ENCODE measurements at regions not wholly inside any gene's neighbourhood (a gene's known extent, or its start where the extent isn't known, plus 50 kb on each side); places are given as distances from the start of the nearest gene placed in this dataset.

- intact Hi-C loops (cut with micrococcal nuclease): no loop called here
- no peaks in the 10 kb centered on the region for H3K36me3 ChIP-seq (replicated peaks in 1 of 2; ENCODE audit: control extremely low read depth in 1 of 2, control insufficient read depth in 1 of 2, extremely low read depth in 1 of 2, insufficient read depth in 2 of 2, low read length in 1 of 2)
- H3K27me3 Mint-ChIP-seq: no peaks in the 10 kb centered on the region
- no peaks in the 10 kb centered on the region for H3K27me3 ChIP-seq (replicated peaks in 1 of 4; ENCODE audit: control extremely low read depth in 1 of 4, control insufficient read depth in 3 of 4, insufficient read depth in 4 of 4, low read length in 3 of 4)
- no peaks in the 10 kb centered on the region for H3K79me2 ChIP-seq (ENCODE audit: control insufficient read depth, insufficient read depth, low read length)
- no peaks in the 10 kb centered on the region for H3K4me1 ChIP-seq (ENCODE audit: control insufficient read depth in 2 of 2, insufficient read depth in 2 of 2, low read length in 2 of 2)
- H3K9ac ChIP-seq (ENCODE audit: low read length): no peak overlapping the region
- H3K27ac Mint-ChIP-seq: no peak overlapping the region
- H3K9me3 Mint-ChIP-seq (ENCODE audit: insufficient read depth): no peaks in the 10 kb centered on the region
- H2AFZ ChIP-seq (ENCODE audit: insufficient read depth, low read depth, low read length, poor library complexity, severe bottlenecking): no peak overlapping the region
- DNase-seq (no peak), ATAC-seq (ENCODE audit: low read depth) (no peak)
- H3K4me3 ChIP-seq (ENCODE audit: control extremely low read depth in 1 of 5, extremely low read depth in 1 of 5, insufficient read depth in 1 of 5, low read depth in 2 of 5, low read length in 4 of 5): no peak overlapping the region
- no peak for TF ChIP-seq CTCF (IDR thresholded peaks at IDR 0.05)
- no peak for TF ChIP-seq EZH2 (IDR thresholded peaks at IDR 0.05; ENCODE audit: borderline replicate concordance, insufficient read depth, low read depth, low read length, poor library complexity, severe bottlenecking)
- POLR2A ChIA-PET: no interaction called here
- no peaks in the 10 kb centered on the region for H3K4me1 Mint-ChIP-seq
- no peak overlapping the region for H3K27ac ChIP-seq (ENCODE audit: low read length in 2 of 2)
- CTCF ChIA-PET: no interaction called here
- H4K20me1 ChIP-seq (ENCODE audit: control insufficient read depth, insufficient read depth, low read length, poor library complexity, severe bottlenecking): no peaks in the 10 kb centered on the region
- H3K4me3 Mint-ChIP-seq: no peak overlapping the region
- WGBS (ENCODE audit: insufficient coverage): no CpG with 5 or more reads among the region's 1 CpG
- no peaks in the 10 kb centered on the region for H3K9me3 ChIP-seq (ENCODE audit: control extremely low read depth in 1 of 3, control insufficient read depth in 2 of 3, insufficient read depth in 1 of 3, low read length in 2 of 3)
- no peak overlapping the region for H3K4me2 ChIP-seq (replicated peaks; ENCODE audit: low read depth, low read length, poor library complexity, severe bottlenecking)
Observed at GRCh38 chr2:198401644-198402043, 597.3 kb downstream of the PLCL1 start.

- no peak for DNase-seq
- H4K20me1 ChIP-seq (ENCODE audit: control insufficient read depth, insufficient read depth, low read length, poor library complexity, severe bottlenecking): no peaks in the 10 kb centered on the region
- H3K4me1 ChIP-seq (ENCODE audit: control insufficient read depth in 2 of 2, insufficient read depth in 2 of 2, low read length in 2 of 2): no peaks in the 10 kb centered on the region
- 30% methylated on average over 2 of the region's 5 CpGs for whole genome bisulfite sequencing (ENCODE audit: insufficient coverage)
- ChIA-PET POLR2A (no interaction called here), CTCF (no interaction called here)
- H3K27me3 Mint-ChIP-seq: no peaks in the 10 kb centered on the region
- H3K79me2 ChIP-seq (ENCODE audit: control insufficient read depth, insufficient read depth, low read length): no peaks in the 10 kb centered on the region
- no peak overlapping the region for H3K4me3 ChIP-seq (ENCODE audit: control extremely low read depth in 1 of 5, extremely low read depth in 1 of 5, insufficient read depth in 1 of 5, low read depth in 2 of 5, low read length in 4 of 5)
- no peak overlapping the region for H3K27ac ChIP-seq (ENCODE audit: low read length in 2 of 2)
- H2AFZ ChIP-seq (ENCODE audit: insufficient read depth, low read depth, low read length, poor library complexity, severe bottlenecking): no peak overlapping the region
- no peaks in the 10 kb centered on the region for H3K36me3 ChIP-seq (replicated peaks in 1 of 2; ENCODE audit: control extremely low read depth in 1 of 2, control insufficient read depth in 1 of 2, extremely low read depth in 1 of 2, insufficient read depth in 2 of 2, low read length in 1 of 2)
- no peak overlapping the region for H3K9ac ChIP-seq (ENCODE audit: low read length)
- H3K27me3 ChIP-seq (replicated peaks in 1 of 4; ENCODE audit: control extremely low read depth in 1 of 4, control insufficient read depth in 3 of 4, insufficient read depth in 4 of 4, low read length in 3 of 4): no peaks in the 10 kb centered on the region
- ATAC-seq (ENCODE audit: low read depth): no peak
- H3K9me3 ChIP-seq (ENCODE audit: control extremely low read depth in 1 of 3, control insufficient read depth in 2 of 3, insufficient read depth in 1 of 3, low read length in 2 of 3): no peaks in the 10 kb centered on the region
- no peaks in the 10 kb centered on the region for H3K4me1 Mint-ChIP-seq
- intact Hi-C loops (cut with micrococcal nuclease): no loop called here
- H3K4me2 ChIP-seq (replicated peaks; ENCODE audit: low read depth, low read length, poor library complexity, severe bottlenecking): no peak overlapping the region
- no peak overlapping the region for H3K4me3 Mint-ChIP-seq
- no peak for TF ChIP-seq EZH2 (IDR thresholded peaks at IDR 0.05; ENCODE audit: borderline replicate concordance, insufficient read depth, low read depth, low read length, poor library complexity, severe bottlenecking)
- no peak for TF ChIP-seq CTCF (IDR thresholded peaks at IDR 0.05)
- H3K9me3 Mint-ChIP-seq (ENCODE audit: insufficient read depth): no peaks in the 10 kb centered on the region
- no peak overlapping the region for H3K27ac Mint-ChIP-seq
Observed at GRCh38 chr2:198400999-198401398, 596.6 kb downstream of the PLCL1 start.
